Trophoblast cell (in vitro differentiated cells and primary cell): ENCODE measurements at regions not wholly inside any gene's neighbourhood (a gene's known extent, or its start where the extent isn't known, plus 50 kb on each side); places are given as distances from the start of the nearest gene placed in this dataset.

Experiments used
- DNase-seq, 2 donors: peaks; one replicate each; pipeline ENCODE4 v3.0.0-alpha.2; 2016
- H2AFZ ChIP-seq: 2 replicates; pipeline ENCODE4 v1.6.1; 2013; ENCODE audit warnings: low read length, moderate library complexity, mild to moderate bottlenecking; ENCODE audit not compliant: insufficient read depth, poor library complexity
- H2AK5ac ChIP-seq: 2 replicates; pipeline ENCODE4 v1.6.1; 2013; ENCODE audit warnings: mild to moderate bottlenecking, low read length
- H2BK120ac ChIP-seq: 2 replicates; pipeline ENCODE4 v1.6.1; 2013; ENCODE audit warnings: low read length, mild to moderate bottlenecking, moderate library complexity; ENCODE audit not compliant: insufficient read depth, poor library complexity
- H2BK12ac ChIP-seq: 2 replicates; pipeline ENCODE4 v1.6.1; 2013; ENCODE audit warnings: mild to moderate bottlenecking, low read length, moderate library complexity
- H2BK5ac ChIP-seq: 2 replicates; pipeline ENCODE4 v1.6.1; 2013; ENCODE audit warnings: low read length, low read depth, moderate library complexity, mild to moderate bottlenecking; ENCODE audit not compliant: poor library complexity
- H3K14ac ChIP-seq: 2 replicates; pipeline ENCODE4 v1.6.1; 2013; ENCODE audit warnings: mild to moderate bottlenecking, low read length
- H3K18ac ChIP-seq: 2 replicates; pipeline ENCODE4 v1.6.1; 2013; ENCODE audit warnings: mild to moderate bottlenecking, low read length
- H3K23ac ChIP-seq: 2 replicates; pipeline ENCODE4 v1.6.1; 2013; ENCODE audit warnings: low read length
- H3K27ac ChIP-seq: 2 replicates; pipeline ENCODE4 v1.5.1; 2013; ENCODE audit warnings: low read depth, mild to moderate bottlenecking, inconsistent platforms, low read length, moderate library complexity
- H3K27me3 ChIP-seq: 2 replicates; pipeline ENCODE4 v1.6.1; 2013; ENCODE audit warnings: inconsistent platforms, mild to moderate bottlenecking, low read length, moderate library complexity; ENCODE audit not compliant: insufficient read depth
- H3K36me3 ChIP-seq, 2 experiments: 1 replicate in 1 of 2; 2 replicates in 1 of 2; pipeline ENCODE4 v1.6.1; 2013; ENCODE audit warnings: low read length in 2 of 2, mild to moderate bottlenecking in 2 of 2, moderate library complexity in 1 of 2; ENCODE audit not compliant: insufficient read depth in 2 of 2, control insufficient read depth in 1 of 2
- H3K4ac ChIP-seq: 2 replicates; pipeline ENCODE4 v1.6.1; 2013; ENCODE audit warnings: low read depth, mild to moderate bottlenecking, low read length, moderate library complexity
- H3K4me1 ChIP-seq, 2 experiments: 1 replicate in 1 of 2; 2 replicates in 1 of 2; pipeline ENCODE4 v1.6.1; 2013; ENCODE audit warnings: low read length in 2 of 2, mild to moderate bottlenecking in 2 of 2, moderate library complexity in 1 of 2; ENCODE audit not compliant: insufficient read depth in 2 of 2, control insufficient read depth in 1 of 2
- H3K4me2 ChIP-seq: 2 replicates; pipeline ENCODE4 v1.6.1; 2013; ENCODE audit warnings: inconsistent platforms, mild to moderate bottlenecking, low read length, moderate library complexity
- H3K4me3 ChIP-seq: 2 replicates; pipeline ENCODE4 v1.5.1; 2013; ENCODE audit warnings: mild to moderate bottlenecking, low read depth, low read length, inconsistent platforms
- H3K79me1 ChIP-seq: one replicate; pipeline ENCODE4 v1.6.1; 2013; ENCODE audit warnings: low read length
- H3K79me2 ChIP-seq: 2 replicates; pipeline ENCODE4 v1.6.1; 2013; ENCODE audit warnings: low read length, mild to moderate bottlenecking; ENCODE audit not compliant: control insufficient read depth, insufficient read depth, poor library complexity
- H3K9ac ChIP-seq: 2 replicates; pipeline ENCODE4 v1.6.1; 2013; ENCODE audit warnings: mild to moderate bottlenecking, low read length
- H3K9me3 ChIP-seq: 2 replicates; pipeline ENCODE4 v1.6.1; 2013; ENCODE audit warnings: low read depth, mild to moderate bottlenecking, control low read depth, inconsistent platforms, low read length; ENCODE audit not compliant: insufficient read depth
- H4K12ac ChIP-seq: 2 replicates; pipeline ENCODE4 v1.6.1; 2013; ENCODE audit warnings: low read depth, mild to moderate bottlenecking, low read length, moderate library complexity
- H4K8ac ChIP-seq: 2 replicates; pipeline ENCODE4 v1.6.1; 2013; ENCODE audit warnings: low read depth, mild to moderate bottlenecking, low read length, moderate library complexity
- H4K91ac ChIP-seq: one replicate; pipeline ENCODE4 v1.6.1; 2013; ENCODE audit warnings: low read depth, mild to moderate bottlenecking, low read length, moderate library complexity
- WGBS: extraction: QIAGEN DNeasy Blood & Tissue Kit; methylation state at CpG from one replicate; pipeline ENCODE4 v1.1.7; 2013; ENCODE audit warnings: missing lambda C conversion rate; ENCODE audit not compliant: insufficient read length, insufficient coverage; ENCODE audit errors: extremely low coverage; 5-methylcytosine and 5-hydroxymethylcytosine counted together

DNA sequence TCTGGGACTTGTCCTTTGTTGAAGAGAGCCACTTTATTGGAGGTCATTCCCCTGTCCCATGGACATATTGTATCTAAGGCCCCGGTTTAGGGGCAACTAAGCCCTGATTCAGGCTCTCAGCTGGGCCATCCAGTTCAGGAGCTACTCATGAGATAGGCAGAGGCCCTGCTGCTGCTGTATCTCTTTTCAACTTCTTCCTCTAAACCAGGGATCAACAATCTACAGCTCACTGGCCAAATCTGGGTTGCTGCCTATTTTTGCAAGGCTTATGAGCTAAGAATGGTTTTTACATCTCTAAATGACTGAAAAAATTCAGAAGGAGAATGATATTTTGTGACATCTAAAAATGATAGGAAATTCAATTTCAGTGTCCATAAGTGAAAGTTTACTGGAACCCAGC is 166.8 kb upstream of the GLI3 start:
- no peak overlapping the region for H3K4me2 ChIP-seq
- DNase-seq: no peak
- H3K18ac ChIP-seq: no peak overlapping the region
- no peaks in the 10 kb centered on the region for H3K79me1 ChIP-seq
- no peak overlapping the region for H4K91ac ChIP-seq
- no peak overlapping the region for H3K14ac ChIP-seq
- no peak overlapping the region for H2BK5ac ChIP-seq
- no peak overlapping the region for H4K12ac ChIP-seq
- no peaks in the 10 kb centered on the region for H3K79me2 ChIP-seq
- H3K27ac ChIP-seq: no peak overlapping the region
- H2AK5ac ChIP-seq: no peak overlapping the region
- no peak overlapping the region for H3K4me3 ChIP-seq
- H2AFZ ChIP-seq: no peak overlapping the region
- no peaks in the 10 kb centered on the region for H3K36me3 ChIP-seq
- H3K9ac ChIP-seq: no peak overlapping the region
- no CpG with 5 or more reads among the region's 1 CpG for WGBS
- H3K4ac ChIP-seq: no peak overlapping the region
- no peaks in the 10 kb centered on the region for H3K9me3 ChIP-seq
- H3K27me3 ChIP-seq: no peaks in the 10 kb centered on the region
- H2BK120ac ChIP-seq: no peak overlapping the region
- H2BK12ac ChIP-seq: no peak overlapping the region
- H3K4me1 ChIP-seq: peaks cover 3 to 4% of the 10 kb centered on the region in 2 experiments
- H3K23ac ChIP-seq: no peak overlapping the region
- H4K8ac ChIP-seq: no peak overlapping the region

DNA sequence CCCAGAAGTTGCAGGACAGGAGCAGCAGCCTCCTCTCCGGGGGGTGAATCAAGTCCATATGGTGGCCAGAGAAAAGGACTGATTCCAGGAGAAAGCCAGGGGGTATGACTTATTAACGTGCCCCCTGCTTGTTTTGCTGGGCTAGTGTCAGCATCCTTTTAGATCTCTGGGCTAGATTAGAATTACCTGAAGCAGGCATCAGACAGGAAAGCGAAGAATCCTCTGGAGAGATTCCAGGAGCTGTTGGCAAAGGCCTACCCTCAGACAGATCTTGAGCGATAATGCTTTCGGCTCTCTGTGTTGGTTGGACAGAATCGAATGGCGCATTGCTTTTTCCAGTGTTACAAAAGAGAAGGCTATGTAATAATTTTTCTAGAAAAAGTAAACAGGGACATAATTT is 164.0 kb upstream of the GLI3 start:
- H3K4me3 ChIP-seq: no peak overlapping the region
- no peak overlapping the region for H2AFZ ChIP-seq
- H3K79me1 ChIP-seq: no peaks in the 10 kb centered on the region
- H2BK12ac ChIP-seq: no peak overlapping the region
- H3K9me3 ChIP-seq: no peaks in the 10 kb centered on the region
- no peak overlapping the region for H3K4ac ChIP-seq
- no peak overlapping the region for H4K12ac ChIP-seq
- H3K27me3 ChIP-seq: no peaks in the 10 kb centered on the region
- no peak overlapping the region for H2AK5ac ChIP-seq
- H3K18ac ChIP-seq: no peak overlapping the region
- H3K4me1 ChIP-seq: no peaks in the 10 kb centered on the region
- no peaks in the 10 kb centered on the region for H3K79me2 ChIP-seq
- no peak overlapping the region for H2BK120ac ChIP-seq
- no peak overlapping the region for H4K91ac ChIP-seq
- no peak overlapping the region for H3K23ac ChIP-seq
- H3K27ac ChIP-seq: no peak overlapping the region
- no peak overlapping the region for H2BK5ac ChIP-seq
- no peaks in the 10 kb centered on the region for H3K36me3 ChIP-seq
- no peak overlapping the region for H3K14ac ChIP-seq
- no peak overlapping the region for H3K9ac ChIP-seq
- no peak overlapping the region for H3K4me2 ChIP-seq
- H4K8ac ChIP-seq: no peak overlapping the region
- no CpG with 5 or more reads among the region's 7 CpGs for WGBS
- peak in 1 of 2 donors; percentile 27 for DNase-seq

DNA sequence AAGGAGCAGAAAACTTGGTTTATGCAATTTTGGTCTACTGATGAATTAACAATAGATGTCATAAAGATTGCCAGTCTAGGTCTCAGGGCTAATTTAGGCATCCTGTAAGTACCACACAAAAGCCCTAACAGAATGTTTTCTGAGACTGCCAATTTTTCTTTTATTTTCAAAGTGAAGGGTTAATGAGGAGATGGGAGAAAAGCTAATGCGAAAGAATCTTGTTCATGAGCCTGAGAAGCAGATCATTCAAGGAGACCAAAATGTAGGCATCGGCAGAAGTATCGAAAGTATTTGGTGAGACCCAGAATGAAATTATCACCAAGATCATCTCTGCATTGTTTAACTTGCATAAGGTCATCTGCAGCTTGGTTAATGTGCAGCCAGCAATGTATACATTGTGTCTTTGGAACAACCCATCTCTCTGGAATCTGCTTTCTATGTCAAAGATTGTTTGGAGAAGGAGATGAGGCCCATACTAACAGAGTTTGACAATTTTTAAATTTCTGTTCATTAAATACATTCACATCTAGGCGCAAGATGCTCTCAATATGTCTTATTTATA is 163.3 kb upstream of the GLI3 start:
- Histone ChIP-seq H3K4ac (no peak overlapping the region), H4K8ac (no peak overlapping the region), H2AFZ (no peak overlapping the region), H2AK5ac (no peak overlapping the region), H3K18ac (no peak overlapping the region), H2BK120ac (no peak overlapping the region), H3K79me2 (no peaks in the 10 kb centered on the region), H3K4me1 (no peaks in the 10 kb centered on the region), H3K79me1 (no peaks in the 10 kb centered on the region), H3K4me2 (no peak overlapping the region), H3K23ac (no peak overlapping the region), H2BK12ac (no peak overlapping the region), H3K4me3 (no peak overlapping the region), H4K12ac (no peak overlapping the region), H3K27ac (no peak overlapping the region), H3K36me3 (no peaks in the 10 kb centered on the region), H4K91ac (no peak overlapping the region), H3K9me3 (no peaks in the 10 kb centered on the region), H2BK5ac (no peak overlapping the region), H3K14ac (no peak overlapping the region), H3K27me3 (no peaks in the 10 kb centered on the region), H3K9ac (no peak overlapping the region)
- no CpG with 5 or more reads among the region's 4 CpGs for WGBS
- DNase-seq: peak in 1 of 2 donors; percentile 53

DNA sequence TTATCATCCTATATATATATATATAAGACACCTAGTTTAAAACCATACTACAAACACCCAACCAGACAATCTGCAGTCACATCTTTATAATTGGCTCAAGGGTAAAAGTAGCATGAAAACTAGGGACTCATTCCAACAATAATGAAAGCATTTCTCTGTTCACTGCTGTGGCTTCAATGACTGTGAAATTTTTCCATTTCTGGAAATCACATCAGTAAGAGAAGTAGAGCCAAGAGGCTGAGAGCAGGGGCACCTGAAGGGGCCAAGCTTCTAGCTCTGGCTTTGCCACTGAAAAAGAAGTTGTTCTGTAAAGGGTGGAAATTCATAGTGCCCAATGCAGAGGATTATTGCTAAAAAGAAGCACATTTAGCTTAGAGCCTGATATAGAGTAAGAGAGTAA is 158.6 kb upstream of the GLI3 start:
- Histone ChIP-seq H3K27ac (no peak overlapping the region), H2BK12ac (no peak overlapping the region), H4K8ac (no peak overlapping the region), H4K12ac (no peak overlapping the region), H3K9me3 (no peaks in the 10 kb centered on the region), H3K18ac (no peak overlapping the region), H2AK5ac (no peak overlapping the region), H3K4me2 (no peak overlapping the region), H2BK120ac (no peak overlapping the region), H3K4me1 (no peaks in the 10 kb centered on the region), H3K4me3 (no peak overlapping the region), H3K4ac (no peak overlapping the region), H3K27me3 (no peaks in the 10 kb centered on the region), H3K79me1 (no peaks in the 10 kb centered on the region), H3K36me3 (no peaks in the 10 kb centered on the region), H4K91ac (no peak overlapping the region), H3K79me2 (no peaks in the 10 kb centered on the region), H3K23ac (no peak overlapping the region), H3K14ac (no peak overlapping the region), H2AFZ (no peak overlapping the region), H3K9ac (no peak overlapping the region), H2BK5ac (no peak overlapping the region)
- DNase-seq: no peak
